GM23338 (cell line): ENCODE measurements at regions not wholly inside any gene's neighbourhood (a gene's known extent, or its start where the extent isn't known, plus 50 kb on each side); places are given as distances from the start of the nearest gene placed in this dataset.

ENCODE experiments used
- ATAC-seq: fragments of 200-7000 bp; cut with Tn5 transposase; 3 replicates; pipeline ENCODE4 v1.9.1; 2020
- DNase-seq: peaks from one replicate; pipeline ENCODE4 v3.0.0-alpha.2; 2015; ENCODE audit warnings: low spot score
- H2AFZ ChIP-seq: fragments of 200-600 bp; sonication (generic); 2 replicates; pipeline ENCODE4 v1.8.0; 2016; ENCODE audit warnings: antibody characterized with exemption, mild to moderate bottlenecking, moderate library complexity
- H3F3A ChIP-seq: fragments of 200-600 bp; sonication (generic); replicated peaks from 2 replicates; pipeline ENCODE4 v1.8.0; 2017; ENCODE audit warnings: antibody characterized with exemption, mixed run types, low read depth
- H3K27ac ChIP-seq: fragments of 200-600 bp; sonication (generic); 2 replicates; pipeline ENCODE4 v1.6.1; 2016; ENCODE audit warnings: low read depth
- H3K27me3 ChIP-seq: fragments of 200-600 bp; sonication (generic); 2 replicates; pipeline ENCODE4 v1.8.0; 2016; ENCODE audit warnings: mild to moderate bottlenecking, mixed run types, moderate library complexity; ENCODE audit not compliant: insufficient read depth
- H3K36me3 ChIP-seq: fragments of 200-600 bp; sonication (generic); 2 replicates; pipeline ENCODE4 v1.8.0; 2016; ENCODE audit warnings: mild to moderate bottlenecking; ENCODE audit not compliant: insufficient read depth
- H3K4me1 ChIP-seq: fragments of 200-600 bp; sonication (generic); 2 replicates; pipeline ENCODE4 v1.8.0; 2016; ENCODE audit warnings: mild to moderate bottlenecking, moderate library complexity; ENCODE audit not compliant: insufficient read depth
- H3K4me2 ChIP-seq: fragments of 200-600 bp; sonication (generic); 2 replicates; pipeline ENCODE4 v1.7.1; 2017; ENCODE audit warnings: mixed run types
- H3K4me3 ChIP-seq: fragments of 200-600 bp; sonication (generic); 2 replicates; pipeline ENCODE4 v1.6.1; 2016; ENCODE audit warnings: mixed run types
- H3K79me2 ChIP-seq: fragments of 200-600 bp; sonication (generic); replicated peaks from 2 replicates; pipeline ENCODE4 v1.8.0; 2017; ENCODE audit warnings: mild to moderate bottlenecking; ENCODE audit not compliant: insufficient read depth
- H3K9me2 ChIP-seq: fragments of 200-600 bp; sonication (generic); 2 replicates; pipeline ENCODE4 v1.8.0; 2017; ENCODE audit not compliant: insufficient read depth
- H4K20me1 ChIP-seq: fragments of 200-600 bp; sonication (generic); replicated peaks from 2 replicates; pipeline ENCODE4 v1.8.0; 2017; ENCODE audit warnings: mild to moderate bottlenecking; ENCODE audit not compliant: insufficient read depth
- H3K27ac Mint-ChIP-seq: 2 replicates; pipeline ENCODE4 v1.8.0; 2020; ENCODE audit warnings: inconsistent platforms, mild to moderate bottlenecking, moderate library complexity, mixed read lengths
- H3K27me3 Mint-ChIP-seq: 3 replicates; pipeline ENCODE4 v1.8.0; 2022; ENCODE audit warnings: low read depth, mild to moderate bottlenecking, moderate library complexity, mixed read lengths, inconsistent platforms; ENCODE audit not compliant: insufficient read depth, poor library complexity
- H3K36me3 Mint-ChIP-seq: 3 replicates; pipeline ENCODE4 v1.8.0; 2021; ENCODE audit warnings: low read depth, mild to moderate bottlenecking, inconsistent platforms, moderate library complexity, mixed read lengths
- H3K4me1 Mint-ChIP-seq: 3 replicates; pipeline ENCODE4 v1.8.0; 2020; ENCODE audit warnings: mild to moderate bottlenecking, inconsistent platforms, mixed read lengths
- H3K4me3 Mint-ChIP-seq: 3 replicates; pipeline ENCODE4 v1.8.0; 2021; ENCODE audit warnings: moderate library complexity, mild to moderate bottlenecking, inconsistent platforms, mixed read lengths
- H3K9me3 Mint-ChIP-seq: 3 replicates; pipeline ENCODE4 v1.8.0; 2020; ENCODE audit warnings: moderate library complexity, mild to moderate bottlenecking, inconsistent platforms, mixed read lengths
- CREB1 ChIP-seq: fragments of 250-450 bp; sonication (Bioruptor Pico); IDR thresholded peaks from 2 replicates; pipeline ENCODE4 v1.5.0; 2020; ENCODE audit warnings: low read depth, mild to moderate bottlenecking, moderate library complexity
- CTCF ChIP-seq, 2 experiments: fragments of 200-600 bp in 1 of 2; sonication (generic) in 1 of 2; conservative IDR thresholded peaks; 2 replicates each; pipeline versions ENCODE4 v1.5.1 to v1.6.1; 2016 to 2017; ENCODE audit warnings: antibody characterized with exemption in 2 of 2, low read depth in 2 of 2, mild to moderate bottlenecking in 2 of 2, moderate library complexity in 1 of 2
- ETS1 ChIP-seq: IDR thresholded peaks from 2 replicates; pipeline ENCODE4 v1.6.1; 2016; ENCODE audit warnings: antibody characterized with exemption
- EZH2phosphoT487 ChIP-seq: fragments of 200-600 bp; sonication (generic); IDR thresholded peaks from one replicate; pipeline ENCODE4 v1.8.1; 2018; ENCODE audit warnings: antibody characterized with exemption; ENCODE audit not compliant: unreplicated experiment
- JUNB ChIP-seq: IDR thresholded peaks from one replicate; pipeline ENCODE4 v1.6.1; 2016; ENCODE audit warnings: antibody characterized with exemption; ENCODE audit not compliant: unreplicated experiment
- NANOG ChIP-seq: IDR thresholded peaks from 2 replicates; pipeline ENCODE4 v1.6.1; 2016; ENCODE audit warnings: antibody characterized with exemption, borderline replicate concordance
- POLR2AphosphoS5 ChIP-seq: IDR thresholded peaks from 2 replicates; pipeline ENCODE4 v1.6.1; 2016; ENCODE audit warnings: antibody characterized with exemption, low read depth
- REST ChIP-seq: IDR thresholded peaks from one replicate; pipeline ENCODE4 v1.6.1; 2018; ENCODE audit warnings: antibody characterized with exemption; ENCODE audit not compliant: unreplicated experiment
- STAT1 ChIP-seq: IDR thresholded peaks from one replicate; pipeline ENCODE4 v1.6.1; 2016; ENCODE audit warnings: antibody characterized with exemption; ENCODE audit not compliant: unreplicated experiment
- ZNF462 ChIP-seq: fragments of 250-450 bp; sonication (Bioruptor Pico); IDR thresholded peaks from 2 replicates; pipeline ENCODE4 v1.5.0; 2020; ENCODE audit warnings: mild to moderate bottlenecking, moderate library complexity

GRCh38 chr6:40930045-40930444 lies 109.0 kb downstream of the UNC5CL start (continued):
- no peak for TF ChIP-seq ZNF462 (CRISPR knock-in tag)
- TF ChIP-seq NANOG = no peak
- no peak for TF ChIP-seq POLR2AphosphoS5
- TF ChIP-seq CTCF (conservative IDR thresholded peaks at IDR 0.05; ENCODE audit: low read depth in 2 of 2) = no peak

- DNase-seq (no peak), ATAC-seq (no peak)
- Histone ChIP-seq H3K4me2 (no peak overlapping the region), H3K4me3 (no peak overlapping the region), H2AFZ (no peak overlapping the region), H3K9me2 (peaks cover 17% of the 10 kb centered on the region; the same call in 1 of the 2 replicates), H3K79me2 (no peaks in the 10 kb centered on the region), H3K27me3 (no peaks in the 10 kb centered on the region), H3K36me3 (no peaks in the 10 kb centered on the region), H3K4me1 (no peaks in the 10 kb centered on the region), H3K27ac (no peak overlapping the region), H4K20me1 (no peaks in the 10 kb centered on the region), H3F3A (no peaks in the 10 kb centered on the region)
- no peaks in the 10 kb centered on the region for H3K9me3 Mint-ChIP-seq
- H3K36me3 Mint-ChIP-seq = no peaks in the 10 kb centered on the region
- H3K4me3 Mint-ChIP-seq = no peak overlapping the region
- peaks cover 3% of the 10 kb centered on the region for H3K27me3 Mint-ChIP-seq
- H3K4me1 Mint-ChIP-seq = no peaks in the 10 kb centered on the region
- H3K27ac Mint-ChIP-seq = no peak overlapping the region
- TF ChIP-seq CREB1 (CRISPR knock-in tag) (no peak), ETS1 (no peak), EZH2phosphoT487 (no peak), POLR2AphosphoS5 (no peak), CTCF (conservative IDR thresholded peaks at IDR 0.05; ENCODE audit: low read depth in 2 of 2) (no peak), JUNB (no peak), REST (no peak), NANOG (no peak), STAT1 (no peak)
Measured at GRCh38 chr6:40929176-40929575, 109.8 kb downstream of the UNC5CL start.
